H1 (cell line): ENCODE measurements at regions not wholly inside any gene's neighbourhood (a gene's known extent, or its start where the extent isn't known, plus 50 kb on each side); places are given as distances from the start of the nearest gene placed in this dataset.

Source experiments
- CHD1 ChIP-seq: IDR thresholded peaks from 2 replicates; pipeline ENCODE4 v1.6.1; 2012; ENCODE audit warnings: low read depth, low read length, improper control_type of control experiment
- PHF8 ChIP-seq: fragments of 200-600 bp; sonication (generic); conservative IDR thresholded peaks from 2 replicates; pipeline ENCODE4 v1.7.1; 2012; ENCODE audit warnings: low read depth, mild to moderate bottlenecking, inconsistent platforms, low read length, moderate library complexity
- TAF7 ChIP-seq: optimal IDR thresholded peaks from 2 replicates; pipeline ENCODE3; 2011; ENCODE audit warnings: low read depth, mild to moderate bottlenecking, inconsistent platforms, low read length, moderate library complexity, borderline replicate concordance
- TF ChIP-seq, protein P1 (sequence below): IDR thresholded peaks from 2 replicates; pipeline ENCODE4 v1.6.1; 2012; ENCODE audit warnings: inconsistent platforms

DNA sequence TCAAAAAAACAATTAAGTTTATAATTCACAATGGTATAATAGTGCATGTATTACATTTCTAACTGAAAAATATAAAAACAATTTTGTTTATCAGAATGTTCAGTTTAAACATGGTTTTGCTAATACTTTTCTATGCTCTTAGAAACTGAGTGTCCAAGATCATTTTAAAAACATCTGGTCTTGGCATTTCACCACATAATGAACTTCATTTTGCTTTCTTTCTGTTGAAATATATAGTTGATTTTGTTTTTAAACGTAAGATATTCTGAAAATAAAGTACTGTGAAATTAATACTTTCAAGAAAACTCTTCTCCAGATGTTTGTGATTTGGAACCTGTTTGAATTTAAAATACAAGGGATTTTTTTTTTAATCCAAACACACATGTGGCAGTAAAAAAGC lies 264.4 kb downstream of the COL12A1 start (continued):
- TF ChIP-seq PHF8, result no peak
- TF ChIP-seq CHD1, result no peak
- TF ChIP-seq TAF7, result no peak
- TF ChIP-seq, protein P1, sequence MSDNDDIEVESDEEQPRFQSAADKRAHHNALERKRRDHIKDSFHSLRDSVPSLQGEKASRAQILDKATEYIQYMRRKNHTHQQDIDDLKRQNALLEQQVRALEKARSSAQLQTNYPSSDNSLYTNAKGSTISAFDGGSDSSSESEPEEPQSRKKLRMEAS, result no peak
- TF ChIP-seq, all 59 proteins: peak for 0
